SH-SY5Y (cell line): ENCODE measurements at regions not wholly inside any gene's neighbourhood (a gene's known extent, or its start where the extent isn't known, plus 50 kb on each side); places are given as distances from the start of the nearest gene placed in this dataset.

Source experiments
- GATA2 ChIP-seq: IDR thresholded peaks from 2 replicates; pipeline ENCODE4 v1.6.1; 2011; ENCODE audit warnings: mild to moderate bottlenecking, low read depth, low read length
- GATA3 ChIP-seq: IDR thresholded peaks from 2 replicates; pipeline ENCODE4 v1.6.1; 2011; ENCODE audit warnings: low read depth, mild to moderate bottlenecking, low read length, moderate library complexity

DNA sequence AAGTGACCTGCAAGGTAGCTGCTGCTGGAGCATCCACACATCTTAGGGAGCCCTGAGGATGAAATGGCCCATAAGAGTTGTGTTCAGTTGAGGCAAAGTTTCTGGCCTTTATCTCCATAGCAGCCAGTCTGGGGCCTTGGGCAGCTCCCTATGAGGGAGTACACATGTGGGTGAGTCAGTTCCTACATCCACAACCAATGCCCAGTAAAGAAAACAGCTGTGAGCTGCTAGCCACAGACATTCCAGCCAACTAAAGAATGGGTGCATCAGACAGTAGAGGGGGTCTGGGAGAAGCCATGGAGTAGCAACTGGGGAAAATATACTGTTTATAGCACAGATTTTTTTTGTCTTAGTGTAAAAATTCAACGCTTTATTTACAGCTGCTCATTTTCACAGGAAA lies 720.7 kb downstream of the TLE1 start:
- no peak for TF ChIP-seq GATA2
- no peak for TF ChIP-seq GATA3

DNA sequence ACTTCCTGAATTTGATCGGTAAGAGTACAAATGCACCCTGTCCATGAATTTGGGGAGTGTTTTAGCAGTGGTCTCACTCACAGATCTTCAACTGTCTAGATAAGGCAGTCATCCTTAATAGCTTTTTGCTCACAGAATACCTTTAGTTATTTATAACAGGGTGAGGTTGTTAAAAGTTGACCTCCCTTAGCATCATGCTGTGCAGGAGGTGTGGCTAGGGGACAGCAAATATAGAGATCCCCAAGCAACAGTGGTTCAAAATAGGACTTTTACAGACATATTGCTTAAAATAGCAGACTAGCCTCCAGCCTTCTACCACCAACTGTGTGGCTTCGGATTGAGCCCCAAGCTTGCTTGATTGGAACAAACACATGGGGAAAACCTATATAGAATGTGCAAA lies 724.4 kb downstream of the TLE1 start:
- TF ChIP-seq GATA2 (no peak), GATA3 (no peak)

DNA sequence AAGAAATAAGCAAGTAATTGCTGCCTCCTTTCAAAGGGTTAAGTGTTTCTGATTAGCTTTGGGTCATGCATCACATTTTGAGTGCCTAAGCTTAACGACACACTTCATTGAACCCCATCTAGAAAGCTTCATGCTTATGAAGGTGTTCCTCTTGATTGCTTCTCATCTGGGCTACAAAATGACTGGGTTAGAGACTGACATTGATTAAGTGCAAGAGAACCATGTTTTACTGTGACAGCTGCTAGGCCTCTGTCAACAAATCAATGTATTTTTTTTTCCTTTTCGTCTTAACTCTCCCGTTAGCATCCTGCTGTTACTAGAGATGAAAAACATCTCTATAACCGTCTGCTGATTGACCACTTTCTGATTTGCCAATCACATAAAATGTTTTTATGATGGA lies 725.0 kb downstream of the TLE1 start:
- TF ChIP-seq GATA2 (no peak), GATA3 (no peak)

DNA sequence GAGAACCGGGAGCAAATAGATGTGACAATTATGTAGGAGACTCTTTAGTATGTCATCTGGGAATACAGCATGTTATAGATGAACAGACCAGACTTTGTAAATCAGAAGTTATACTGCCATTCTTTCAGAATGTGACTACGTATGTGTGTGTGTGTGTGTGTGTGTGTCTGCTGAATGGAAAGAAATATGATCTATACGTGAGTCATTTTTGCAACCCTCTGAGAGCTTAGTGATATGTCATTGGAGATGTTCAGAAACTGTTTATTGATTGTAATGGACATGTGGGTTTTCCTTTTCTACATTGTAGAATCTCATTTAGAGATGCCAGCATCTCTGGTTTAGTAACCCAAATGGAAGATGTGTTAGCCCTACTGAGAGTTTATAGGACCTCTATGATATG lies 731.5 kb downstream of the TLE1 start:
- TF ChIP-seq GATA3 (no peak), GATA2 (no peak)

DNA sequence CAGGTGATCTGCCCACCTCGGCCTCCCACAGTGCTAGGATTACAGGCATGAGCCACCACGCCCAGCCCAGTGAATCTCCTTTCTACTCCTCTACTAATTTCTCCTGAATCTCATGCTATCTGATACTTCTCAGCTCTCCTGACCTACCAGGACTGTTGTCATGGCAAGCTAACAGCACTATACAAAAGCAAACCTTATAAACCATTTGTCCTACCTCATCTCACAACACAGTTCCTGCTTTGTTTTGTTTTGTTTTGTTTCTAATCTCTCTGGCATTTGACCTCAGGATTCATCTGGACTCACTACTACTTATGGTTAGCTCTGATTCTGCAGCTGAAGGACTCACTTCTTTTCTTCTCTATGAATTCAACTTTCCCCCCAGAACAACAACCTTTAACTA lies 734.8 kb downstream of the TLE1 start:
- TF ChIP-seq GATA3 (no peak), GATA2 (no peak)

DNA sequence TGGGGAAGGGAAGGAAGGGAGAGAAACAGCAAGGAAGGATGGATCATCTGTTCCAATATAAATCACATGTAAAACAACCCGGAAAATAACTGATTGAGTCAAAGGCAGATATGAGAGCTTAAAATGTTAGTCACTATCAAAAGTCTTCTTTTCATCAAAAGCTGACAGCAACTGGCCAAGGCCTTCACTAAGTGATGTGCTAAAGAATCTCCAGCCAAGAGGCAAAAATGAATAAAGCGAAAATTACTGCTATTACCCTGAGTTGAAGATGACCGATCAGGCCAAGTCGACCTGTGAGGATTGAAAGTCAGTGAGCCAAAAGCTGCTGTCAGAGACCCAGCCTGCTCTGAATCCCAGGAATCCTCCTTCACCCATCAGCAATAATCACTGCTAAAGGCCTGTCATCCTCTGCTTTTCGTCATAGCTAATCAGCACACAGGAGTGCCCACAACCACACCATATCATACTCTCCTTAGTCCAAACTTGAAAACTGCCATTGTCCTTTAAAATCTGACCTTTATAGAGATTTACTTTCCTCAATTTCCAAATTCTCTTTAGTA lies 736.9 kb downstream of the TLE1 start:
- TF ChIP-seq GATA3 (0 out of 2 replicates have a peak, but pooled peaks have one; percentile 12), GATA2 (no peak; the same call in 1 of the 2 replicates)

DNA sequence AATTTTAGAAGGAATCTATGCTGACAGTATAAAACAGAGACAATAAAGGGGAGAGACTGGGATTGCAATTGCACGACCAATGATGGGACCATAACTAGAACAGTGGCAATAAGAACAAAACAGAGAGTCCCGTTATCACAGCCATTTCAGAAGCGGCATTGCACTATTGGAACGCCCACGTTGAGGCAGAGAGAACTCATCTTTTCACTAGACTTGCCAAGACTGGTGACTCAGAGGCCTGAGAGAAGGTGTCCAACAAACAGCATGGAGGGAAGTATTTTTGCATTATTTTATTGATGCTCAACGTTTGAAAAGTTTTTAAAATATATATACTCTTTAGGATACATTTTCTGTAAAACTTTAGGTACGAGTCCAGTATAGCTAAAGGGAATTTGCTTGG lies 737.7 kb downstream of the TLE1 start:
- no peak for TF ChIP-seq GATA3
- no peak for TF ChIP-seq GATA2

DNA sequence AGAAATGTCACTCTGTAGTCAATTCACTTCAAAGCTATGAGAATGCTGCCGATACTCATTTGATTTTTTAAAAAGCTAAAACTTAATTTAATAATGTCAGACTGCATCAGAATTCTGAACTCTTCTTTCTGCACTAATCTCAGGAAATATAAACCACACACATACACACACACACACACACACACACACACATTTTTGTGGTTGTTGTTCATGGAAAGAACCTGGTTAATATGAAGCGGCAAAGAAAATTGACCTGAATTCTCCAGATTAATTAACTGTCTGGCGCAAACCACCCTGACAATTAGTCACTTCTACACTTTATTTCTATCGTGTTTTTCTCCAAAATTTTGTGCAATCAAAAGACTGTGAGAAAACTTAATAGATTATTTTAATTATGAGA lies 740.5 kb downstream of the TLE1 start:
- TF ChIP-seq GATA3 (no peak), GATA2 (no peak)

DNA sequence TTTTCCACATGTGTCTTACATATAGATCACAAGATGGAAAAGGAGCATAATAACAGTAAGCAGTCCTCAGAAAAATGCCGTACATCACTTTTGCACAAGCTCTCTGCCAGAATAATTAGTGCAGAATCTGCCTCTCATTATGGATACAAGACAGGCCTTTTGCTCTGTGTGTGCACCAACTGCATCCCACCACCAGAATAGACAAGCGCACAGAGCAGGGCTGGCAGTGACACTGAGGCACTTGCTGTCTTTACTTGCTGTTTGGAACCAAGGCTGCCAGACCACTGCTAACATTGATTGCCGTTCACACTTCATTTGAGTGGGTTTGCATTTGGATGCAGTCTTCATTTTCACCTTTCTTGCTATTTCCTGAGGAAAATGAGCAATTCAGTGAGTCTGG lies 741.3 kb downstream of the TLE1 start:
- TF ChIP-seq GATA2 (no peak), GATA3 (no peak)

GRCh38 chr9:80946496-80947170 lies 742.7 kb downstream of the TLE1 start:
- TF ChIP-seq GATA2 (no peak), GATA3 (no peak)

- TF ChIP-seq GATA3 (no peak), GATA2 (no peak)
Measured at GRCh38 chr9:80945436-80945835, 743.9 kb downstream of the TLE1 start.

DNA sequence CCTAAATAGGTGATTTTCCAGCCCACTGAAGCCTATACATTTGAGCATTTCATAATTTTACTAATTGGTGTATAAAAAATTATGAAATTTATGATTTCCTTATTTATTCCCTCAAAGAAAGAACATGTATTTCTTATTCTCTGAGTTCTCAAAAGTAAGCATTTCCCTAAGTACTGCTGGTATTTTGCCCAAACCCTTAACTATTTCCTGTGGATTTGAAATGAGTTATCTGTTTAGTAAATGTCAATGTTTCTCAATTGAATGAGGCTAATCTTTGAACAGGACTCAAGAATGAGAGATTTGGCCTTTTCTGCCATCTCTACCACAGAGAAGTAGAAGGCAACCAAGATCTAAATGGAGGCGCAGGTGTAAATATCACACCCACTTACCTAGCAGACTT lies 751.7 kb downstream of the TLE1 start:
- TF ChIP-seq GATA2 (no peak), GATA3 (no peak)

DNA sequence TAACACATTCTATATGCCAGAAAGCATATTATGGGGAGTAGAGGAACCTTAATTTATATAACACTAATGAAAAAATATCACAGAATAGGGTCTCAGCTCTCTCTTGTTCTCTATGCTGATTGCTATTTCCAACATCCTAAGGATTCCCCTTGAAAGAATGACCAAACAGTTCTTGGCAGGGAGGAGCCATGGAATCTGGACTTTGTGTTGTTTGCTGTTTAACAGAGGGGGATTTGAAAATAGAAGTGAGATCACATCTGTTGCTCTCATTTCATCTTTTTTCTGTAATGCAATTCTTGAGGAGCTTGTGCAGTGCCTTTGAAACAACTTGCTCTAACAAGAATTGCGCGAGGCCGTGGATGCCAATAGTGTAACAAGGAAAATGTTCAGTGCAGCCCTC lies 755.3 kb downstream of the TLE1 start:
- no peak for TF ChIP-seq GATA2
- TF ChIP-seq GATA3, result no peak

DNA sequence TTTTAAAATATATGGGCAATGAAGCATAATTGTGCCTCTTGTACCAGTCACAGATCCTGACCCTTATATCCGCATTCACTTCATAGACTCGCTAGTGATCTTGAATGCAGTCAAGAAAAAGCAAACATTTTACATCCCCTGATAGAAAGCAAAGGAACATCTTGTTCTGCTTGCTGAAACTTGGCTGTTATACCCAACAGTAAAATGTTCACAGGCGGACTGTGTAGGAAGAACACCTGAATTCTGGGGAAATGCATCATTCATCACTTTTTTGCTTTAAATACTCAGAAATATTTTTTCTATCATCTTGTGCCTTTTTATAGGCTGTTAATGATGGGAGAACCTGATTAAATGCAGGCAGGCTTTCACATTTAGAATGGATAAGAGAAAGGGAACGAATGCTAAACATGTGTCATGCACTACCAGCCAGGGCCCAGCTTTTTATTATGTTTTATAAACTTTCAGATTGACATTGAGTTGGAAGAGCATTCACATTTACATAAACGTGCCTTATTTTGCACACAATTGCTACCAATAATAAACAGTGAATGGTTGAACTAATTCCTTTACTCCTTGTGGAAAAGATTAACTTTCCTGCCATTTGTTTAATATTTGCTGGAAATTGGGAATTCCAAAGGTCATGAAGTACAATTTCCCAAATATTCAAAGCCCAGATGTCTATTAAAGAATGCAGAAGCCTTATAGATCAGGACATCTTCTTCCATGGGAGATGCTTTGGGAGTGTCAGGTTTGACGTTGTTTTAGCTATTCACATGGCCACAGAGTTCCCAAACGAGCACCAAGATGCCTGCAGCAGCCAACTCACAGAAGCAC lies 756.2 kb downstream of the TLE1 start:
- TF ChIP-seq GATA3 (no peak), GATA2 (no peak)

- no peak for TF ChIP-seq GATA3
- TF ChIP-seq GATA2, result no peak
Measured at GRCh38 chr9:80932181-80932580, 757.2 kb downstream of the TLE1 start.

- TF ChIP-seq GATA2, result peak; percentile 67; the same call in 1 of the 2 replicates
- peak; percentile 62; the same call in 1 of the 2 replicates for TF ChIP-seq GATA3
Measured at GRCh38 chr9:80931163-80931562, 758.2 kb downstream of the TLE1 start.
